GM13976 (cell line): ENCODE measurements at regions not wholly inside any gene's neighbourhood (a gene's known extent, or its start where the extent isn't known, plus 50 kb on each side); places are given as distances from the start of the nearest gene placed in this dataset.

Experiments used
- DNase-seq: peaks from one replicate; pipeline ENCODE4 v3.0.0; 2012; ENCODE audit warnings: low spot score
- in situ Hi-C: fragments of 300-500 bp; cut with MboI; formaldehyde crosslinking; loops from one replicate; pipeline ENCODE4 v1.12.0; 2022; ENCODE audit warnings: low sequenced_read_pairs, mixed read lengths, inconsistent platforms; ENCODE audit not compliant: unreplicated experiment
- TF ChIP-seq, protein P1 (sequence below): IDR thresholded peaks from 2 replicates; pipeline ENCODE4 v1.5.1; 2012; ENCODE audit warnings: borderline replicate concordance, mild to moderate bottlenecking; ENCODE audit not compliant: insufficient read depth; ENCODE audit errors: extremely low read depth, missing control alignments, control extremely low read depth

DNA sequence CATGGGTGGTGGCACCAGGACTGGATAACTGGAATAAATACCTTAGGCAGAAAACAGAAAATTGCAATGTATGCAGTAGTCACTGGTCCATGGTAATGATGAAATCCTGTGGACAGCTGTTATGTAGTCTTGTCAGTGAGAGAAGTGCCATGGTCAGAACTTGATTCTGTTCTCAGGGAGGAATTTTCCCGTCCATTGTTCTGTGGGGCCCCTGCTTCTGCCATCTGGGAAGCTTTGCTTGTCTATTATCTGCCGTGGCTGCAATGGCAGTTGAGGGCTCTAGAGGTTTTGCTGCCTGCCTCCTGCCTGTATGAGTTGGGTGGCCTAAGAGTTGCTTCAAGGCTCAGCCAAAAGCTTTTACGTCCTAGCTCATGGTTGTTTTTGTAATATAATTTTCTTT is 126.8 kb upstream of the SLC35B3 start:
- in situ Hi-C loops = no loop called here
- TF ChIP-seq, protein P1, sequence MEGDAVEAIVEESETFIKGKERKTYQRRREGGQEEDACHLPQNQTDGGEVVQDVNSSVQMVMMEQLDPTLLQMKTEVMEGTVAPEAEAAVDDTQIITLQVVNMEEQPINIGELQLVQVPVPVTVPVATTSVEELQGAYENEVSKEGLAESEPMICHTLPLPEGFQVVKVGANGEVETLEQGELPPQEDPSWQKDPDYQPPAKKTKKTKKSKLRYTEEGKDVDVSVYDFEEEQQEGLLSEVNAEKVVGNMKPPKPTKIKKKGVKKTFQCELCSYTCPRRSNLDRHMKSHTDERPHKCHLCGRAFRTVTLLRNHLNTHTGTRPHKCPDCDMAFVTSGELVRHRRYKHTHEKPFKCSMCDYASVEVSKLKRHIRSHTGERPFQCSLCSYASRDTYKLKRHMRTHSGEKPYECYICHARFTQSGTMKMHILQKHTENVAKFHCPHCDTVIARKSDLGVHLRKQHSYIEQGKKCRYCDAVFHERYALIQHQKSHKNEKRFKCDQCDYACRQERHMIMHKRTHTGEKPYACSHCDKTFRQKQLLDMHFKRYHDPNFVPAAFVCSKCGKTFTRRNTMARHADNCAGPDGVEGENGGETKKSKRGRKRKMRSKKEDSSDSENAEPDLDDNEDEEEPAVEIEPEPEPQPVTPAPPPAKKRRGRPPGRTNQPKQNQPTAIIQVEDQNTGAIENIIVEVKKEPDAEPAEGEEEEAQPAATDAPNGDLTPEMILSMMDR = no peak
- DNase-seq = no peak

DNA sequence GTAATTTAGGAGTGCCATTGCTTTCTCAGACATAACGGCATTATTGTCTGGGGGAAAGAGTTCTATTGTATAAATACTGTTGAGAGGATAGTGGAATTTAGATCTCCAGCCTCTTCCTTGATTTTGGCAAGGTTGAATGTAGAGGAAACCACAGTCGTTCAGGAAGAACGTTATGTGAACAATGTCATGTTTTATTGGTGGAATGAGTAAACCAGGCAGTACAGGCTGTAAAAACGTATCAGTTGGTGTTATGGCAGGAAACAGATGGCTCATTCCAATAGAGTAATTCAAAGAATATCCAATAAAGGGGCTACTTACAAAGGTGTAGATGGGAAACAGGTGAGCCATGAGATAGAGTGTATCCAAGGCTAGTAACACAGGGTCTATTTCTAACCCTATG is 123.6 kb upstream of the SLC35B3 start:
- in situ Hi-C loops = no loop called here
- TF ChIP-seq, protein P1 = no peak
- no peak for DNase-seq

DNA sequence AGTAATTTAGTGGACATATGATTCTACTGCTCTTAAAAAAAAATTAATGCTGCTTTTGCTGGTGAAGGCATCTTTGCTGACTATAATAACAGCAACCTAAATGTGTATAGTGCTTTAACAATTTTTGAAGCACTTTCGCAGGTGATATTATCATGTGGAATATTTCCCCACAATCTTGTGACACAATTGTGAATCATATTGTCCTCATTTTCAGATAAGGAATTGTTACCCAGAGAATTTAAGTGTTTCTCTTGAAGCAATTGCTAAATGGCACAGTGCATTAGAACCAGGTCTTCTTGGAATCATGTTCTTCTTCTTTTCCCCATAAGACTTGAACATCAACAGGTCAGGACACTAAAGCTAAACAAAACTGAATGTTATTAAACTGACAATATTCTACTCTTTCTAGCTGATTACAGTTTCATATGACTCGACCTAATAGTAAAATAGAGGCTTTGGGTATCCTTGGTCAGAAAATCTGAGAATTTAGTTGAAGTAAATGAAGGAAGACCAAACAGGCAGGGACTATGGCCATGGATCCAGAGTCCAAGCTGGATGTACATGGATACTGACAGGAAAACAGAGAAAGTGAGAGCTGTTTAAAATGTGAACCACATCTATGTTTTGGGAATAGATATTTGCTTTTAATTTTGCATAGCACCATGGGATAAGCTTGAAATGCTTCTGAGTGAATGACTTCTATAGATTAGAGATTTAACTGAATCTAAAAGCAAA is 121.8 kb upstream of the SLC35B3 start:
- TF ChIP-seq, protein P1 = no peak
- in situ Hi-C loops = no loop called here
- DNase-seq = no peak

DNA sequence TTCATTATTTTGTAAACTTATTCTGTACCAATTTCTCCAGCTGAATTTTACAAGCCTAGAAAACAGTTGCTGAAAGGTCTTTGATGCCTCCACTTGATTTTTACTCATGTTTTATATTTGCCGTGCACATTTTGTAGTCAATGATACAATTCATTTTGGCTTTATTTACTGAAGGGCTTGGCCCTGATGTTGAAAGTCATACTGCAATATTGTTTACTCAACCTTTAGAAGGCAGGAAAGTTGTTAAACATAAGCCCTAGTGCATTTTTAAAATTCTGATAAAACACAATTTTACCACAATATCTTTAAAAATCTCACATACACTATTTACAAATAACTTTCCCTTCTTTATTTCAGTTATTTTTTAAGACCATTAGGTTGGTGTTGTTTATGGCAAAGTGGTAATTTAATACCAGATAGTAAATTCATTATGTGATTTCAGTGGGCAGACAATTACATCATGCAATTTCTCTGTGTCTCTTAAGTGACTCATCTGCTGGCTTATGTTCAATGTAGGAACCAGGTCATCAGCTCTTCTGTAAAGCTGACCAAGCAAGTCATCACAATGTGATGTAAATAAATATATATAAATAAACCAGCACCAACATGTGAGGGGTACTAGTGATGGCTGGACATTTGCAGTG is 121.1 kb upstream of the SLC35B3 start:
- TF ChIP-seq, protein P1 = no peak
- DNase-seq = no peak
- in situ Hi-C loops = no loop called here

DNA sequence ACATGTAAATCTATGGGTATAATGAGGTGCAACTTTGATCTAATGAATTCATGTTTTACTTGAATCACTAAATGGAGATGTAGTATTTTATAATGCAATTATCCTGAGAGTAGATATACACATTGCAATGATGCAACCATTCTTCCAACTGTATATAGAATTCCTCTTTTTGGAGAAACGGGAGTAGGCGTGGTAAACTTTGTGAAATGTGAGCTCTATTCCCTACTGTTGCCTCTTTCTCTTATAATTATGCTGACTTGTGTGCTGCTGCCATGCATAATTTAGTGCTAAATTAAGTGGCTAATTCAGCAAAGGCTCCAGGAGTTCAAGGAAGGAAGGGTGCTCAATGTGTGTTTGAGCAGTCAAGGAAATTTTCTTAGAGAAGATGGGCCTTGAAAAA is 116.6 kb upstream of the SLC35B3 start:
- TF ChIP-seq, protein P1 = no peak
- no peak for DNase-seq
- in situ Hi-C loops = no loop called here

DNA sequence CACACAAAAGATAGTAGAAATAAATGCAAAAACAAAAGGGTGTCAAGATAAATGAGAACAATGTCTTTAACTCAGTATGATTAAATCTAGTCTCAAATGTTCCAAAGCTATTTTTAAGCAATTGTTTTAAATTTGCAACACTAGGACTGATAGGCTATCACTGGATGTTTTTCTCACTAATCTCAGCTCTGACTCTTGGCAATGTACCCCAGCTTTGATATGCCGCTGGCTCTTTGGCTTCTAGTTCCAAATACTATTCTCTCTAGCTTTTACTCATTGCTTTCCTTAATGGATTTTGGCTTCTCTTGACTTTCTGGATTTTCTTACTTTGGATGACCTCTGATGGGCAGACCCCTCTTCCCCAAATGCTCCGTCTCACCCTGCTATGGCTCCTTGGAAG is 116.0 kb upstream of the SLC35B3 start:
- in situ Hi-C loops = no loop called here
- no peak for DNase-seq
- TF ChIP-seq, protein P1 = no peak
